ENCODE measurements at regions not wholly inside any gene's neighbourhood (a gene's known extent, or its start where the extent isn't known, plus 50 kb on each side); places are given as distances from the start of the nearest gene placed in this dataset.
"Not testable (repeated sequence)": the region's sequence is repeated elsewhere in the genome, so short reads cannot be mapped to it uniquely, and the experiment has no call there.

GRCh38 chr12:111259231-111259630, 109.7 kb downstream of the PHETA1 start:
- Histone ChIP-seq H3K9me3 (no peaks in the 10 kb centered on the region), H3K4me3 (no peak overlapping the region), H3K27ac (no peak overlapping the region), H3K27me3 (no peaks in the 10 kb centered on the region), H3K36me3 (no peaks in the 10 kb centered on the region), H3K4me1 (no peaks in the 10 kb centered on the region)
- TF ChIP-seq EP300 (IDR thresholded peaks at IDR 0.05), result no peak
- TF ChIP-seq POLR2A (IDR thresholded peaks at IDR 0.05), result no peak
- TF ChIP-seq CTCF (IDR thresholded peaks at IDR 0.05), result no peak
- WGBS, 2 donors, result 87 to 91% methylated on average over 4 of the region's 4 CpGs
- no peak for DNase-seq (ENCODE audit: low spot score in 2 of 2)

- H3K27ac ChIP-seq; H3K4me3 ChIP-seq; H3K27me3 ChIP-seq; H3K4me1 ChIP-seq; H3K9me3 ChIP-seq; DNase-seq (ENCODE audit: low spot score in 2 of 2); H3K36me3 ChIP-seq: not testable (repeated sequence)
- WGBS, 2 donors, result 91 to 94% methylated on average over 10 of the region's 10 CpGs
Measured at GRCh38 chr12:111258081-111258480, 110.8 kb downstream of the PHETA1 start.

GRCh38 chr12:111257435-111257902, 111.4 kb downstream of the PHETA1 start:
- no peak for DNase-seq (ENCODE audit: low spot score in 2 of 2)
- no peaks in the 10 kb centered on the region for H3K36me3 ChIP-seq
- no peaks in the 10 kb centered on the region for H3K27me3 ChIP-seq
- H3K27ac ChIP-seq, result no peak overlapping the region
- no peak overlapping the region for H3K4me3 ChIP-seq
- TF ChIP-seq CTCF (IDR thresholded peaks at IDR 0.05) (no peak), EP300 (IDR thresholded peaks at IDR 0.05) (no peak), POLR2A (IDR thresholded peaks at IDR 0.05) (no peak)
- H3K4me1 ChIP-seq, result no peaks in the 10 kb centered on the region
- no peaks in the 10 kb centered on the region for H3K9me3 ChIP-seq

- Histone ChIP-seq H3K36me3 (no peaks in the 10 kb centered on the region), H3K4me3 (no peak overlapping the region), H3K4me1 (no peaks in the 10 kb centered on the region), H3K9me3 (no peaks in the 10 kb centered on the region), H3K27me3 (no peaks in the 10 kb centered on the region), H3K27ac (no peak overlapping the region)
- no peak for DNase-seq (ENCODE audit: low spot score in 2 of 2)
- WGBS, 2 donors, result 68 to 77% methylated on average over 10 of the region's 10 CpGs
- TF ChIP-seq POLR2A (IDR thresholded peaks at IDR 0.05), result no peak
- no peak for TF ChIP-seq EP300 (IDR thresholded peaks at IDR 0.05)
- TF ChIP-seq CTCF (IDR thresholded peaks at IDR 0.05), result no peak
Measured at GRCh38 chr12:111256629-111257434, 112.1 kb downstream of the PHETA1 start.

GRCh38 chr12:111255261-111255660, 113.6 kb downstream of the PHETA1 start:
- Histone ChIP-seq H3K27ac (no peak overlapping the region), H3K36me3 (no peaks in the 10 kb centered on the region), H3K27me3 (no peaks in the 10 kb centered on the region), H3K4me1 (no peaks in the 10 kb centered on the region), H3K4me3 (no peak overlapping the region), H3K9me3 (no peaks in the 10 kb centered on the region)
- DNase-seq (ENCODE audit: low spot score in 2 of 2), result no peak
- no peak for TF ChIP-seq POLR2A (IDR thresholded peaks at IDR 0.05)
- no peak for TF ChIP-seq CTCF (IDR thresholded peaks at IDR 0.05)
- no peak for TF ChIP-seq EP300 (IDR thresholded peaks at IDR 0.05)
- 70 to 75% methylated on average over 7 of the region's 7 CpGs for WGBS, 2 donors
